Osteoblast (primary cell): ENCODE measurements at regions not wholly inside any gene's neighbourhood (a gene's known extent, or its start where the extent isn't known, plus 50 kb on each side); places are given as distances from the start of the nearest gene placed in this dataset.

Experiments
- DNase-seq: peaks from one replicate; pipeline ENCODE4 v3.0.0; 2011; ENCODE audit warnings: low spot score, mixed read lengths; ENCODE audit not compliant: insufficient read length; ENCODE audit errors: missing footprints
- H2AFZ ChIP-seq: 2 replicates; pipeline ENCODE4 v1.6.0; 2011; ENCODE audit warnings: mild to moderate bottlenecking, low read length
- H3K27ac ChIP-seq: 2 replicates; pipeline ENCODE4 v1.5.1; 2011; ENCODE audit warnings: mild to moderate bottlenecking, low read depth, low read length, moderate library complexity
- H3K27me3 ChIP-seq: 2 replicates; pipeline ENCODE4 v1.6.0; 2012; ENCODE audit warnings: mild to moderate bottlenecking, control low read depth, inconsistent platforms, low read length, moderate library complexity; ENCODE audit not compliant: insufficient read depth
- H3K36me3 ChIP-seq: 2 replicates; pipeline ENCODE4 v1.5.1; 2011; ENCODE audit warnings: mild to moderate bottlenecking, low read length, control low read depth, moderate library complexity; ENCODE audit not compliant: insufficient read depth
- H3K4me1 ChIP-seq: 2 replicates; pipeline ENCODE4 v1.5.1; 2011; ENCODE audit warnings: mild to moderate bottlenecking, low read length, control low read depth, moderate library complexity; ENCODE audit not compliant: insufficient read depth
- H3K4me2 ChIP-seq: 2 replicates; pipeline ENCODE4 v1.6.0; 2011; ENCODE audit warnings: mild to moderate bottlenecking, low read length; ENCODE audit not compliant: insufficient read depth
- H3K4me3 ChIP-seq: fragments of 200-600 bp; sonication (generic); 3 replicates; pipeline ENCODE4 v1.5.1; 2012; ENCODE audit warnings: mild to moderate bottlenecking, low read length, inconsistent platforms; ENCODE audit not compliant: insufficient read depth
- H3K79me2 ChIP-seq: 2 replicates; pipeline ENCODE4 v1.6.0; 2012; ENCODE audit warnings: mild to moderate bottlenecking, low read length, control low read depth, inconsistent platforms; ENCODE audit not compliant: insufficient read depth
- H3K9me3 ChIP-seq: 2 replicates; pipeline ENCODE4 v1.5.1; 2011; ENCODE audit warnings: low read depth, low read length, control low read depth
- H4K20me1 ChIP-seq: 2 replicates; pipeline ENCODE4 v1.6.0; 2012; ENCODE audit warnings: mild to moderate bottlenecking, low read length, control low read depth; ENCODE audit not compliant: insufficient read depth
- TF ChIP-seq, protein P1 (sequence below): IDR thresholded peaks from 2 replicates; pipeline ENCODE4 v1.5.1; 2011; ENCODE audit warnings: mild to moderate bottlenecking, low read depth, low read length, moderate library complexity; ENCODE audit errors: extremely low read depth

DNA sequence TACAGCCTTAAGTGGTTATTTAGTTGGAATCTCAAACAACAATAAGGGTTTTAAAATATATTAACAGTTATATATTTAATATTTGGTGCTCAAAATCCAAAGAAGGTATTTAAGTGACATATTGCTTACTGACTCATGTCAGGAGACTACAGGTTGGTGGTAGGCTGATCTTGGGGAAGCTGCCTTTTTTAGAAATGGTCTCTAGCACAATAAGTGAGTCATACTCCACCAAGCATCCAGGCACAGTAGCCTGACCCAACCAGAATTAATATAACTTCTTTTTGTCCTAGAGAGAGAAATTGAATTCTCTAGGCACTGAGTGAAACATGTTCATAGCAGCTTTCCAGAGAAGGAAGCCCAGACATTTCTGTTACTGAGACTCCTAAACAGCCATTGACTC is 868.5 kb upstream of the TENM4 start:
- H2AFZ ChIP-seq: no peak overlapping the region
- DNase-seq: no peak
- H3K9me3 ChIP-seq: no peaks in the 10 kb centered on the region
- no peaks in the 10 kb centered on the region for H3K4me1 ChIP-seq
- H3K79me2 ChIP-seq: no peaks in the 10 kb centered on the region
- TF ChIP-seq, protein P1, sequence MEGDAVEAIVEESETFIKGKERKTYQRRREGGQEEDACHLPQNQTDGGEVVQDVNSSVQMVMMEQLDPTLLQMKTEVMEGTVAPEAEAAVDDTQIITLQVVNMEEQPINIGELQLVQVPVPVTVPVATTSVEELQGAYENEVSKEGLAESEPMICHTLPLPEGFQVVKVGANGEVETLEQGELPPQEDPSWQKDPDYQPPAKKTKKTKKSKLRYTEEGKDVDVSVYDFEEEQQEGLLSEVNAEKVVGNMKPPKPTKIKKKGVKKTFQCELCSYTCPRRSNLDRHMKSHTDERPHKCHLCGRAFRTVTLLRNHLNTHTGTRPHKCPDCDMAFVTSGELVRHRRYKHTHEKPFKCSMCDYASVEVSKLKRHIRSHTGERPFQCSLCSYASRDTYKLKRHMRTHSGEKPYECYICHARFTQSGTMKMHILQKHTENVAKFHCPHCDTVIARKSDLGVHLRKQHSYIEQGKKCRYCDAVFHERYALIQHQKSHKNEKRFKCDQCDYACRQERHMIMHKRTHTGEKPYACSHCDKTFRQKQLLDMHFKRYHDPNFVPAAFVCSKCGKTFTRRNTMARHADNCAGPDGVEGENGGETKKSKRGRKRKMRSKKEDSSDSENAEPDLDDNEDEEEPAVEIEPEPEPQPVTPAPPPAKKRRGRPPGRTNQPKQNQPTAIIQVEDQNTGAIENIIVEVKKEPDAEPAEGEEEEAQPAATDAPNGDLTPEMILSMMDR: no peak
- no peaks in the 10 kb centered on the region for H4K20me1 ChIP-seq
- no peaks in the 10 kb centered on the region for H3K36me3 ChIP-seq
- H3K27ac ChIP-seq: no peak overlapping the region
- H3K4me3 ChIP-seq: no peak overlapping the region
- H3K4me2 ChIP-seq: no peak overlapping the region
- no peaks in the 10 kb centered on the region for H3K27me3 ChIP-seq

DNA sequence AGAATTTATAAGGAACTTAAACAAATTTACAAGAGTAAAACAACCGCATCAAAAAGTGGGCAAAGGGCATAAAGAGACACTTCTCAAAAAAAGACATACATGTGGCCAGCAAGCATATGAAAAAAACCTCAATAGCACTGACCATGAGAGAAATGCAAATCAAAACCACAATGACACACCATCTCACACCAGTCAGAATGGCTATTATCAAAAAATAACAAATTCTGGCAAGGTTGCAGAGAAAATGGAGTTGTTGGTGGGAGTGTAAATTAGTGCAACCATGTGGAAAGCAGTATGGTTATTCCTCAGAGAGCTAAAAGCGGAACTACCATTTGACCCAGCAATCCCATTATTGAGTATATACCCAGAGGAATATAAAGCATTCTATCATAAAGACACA is 866.8 kb upstream of the TENM4 start:
- DNase-seq: no peak

DNA sequence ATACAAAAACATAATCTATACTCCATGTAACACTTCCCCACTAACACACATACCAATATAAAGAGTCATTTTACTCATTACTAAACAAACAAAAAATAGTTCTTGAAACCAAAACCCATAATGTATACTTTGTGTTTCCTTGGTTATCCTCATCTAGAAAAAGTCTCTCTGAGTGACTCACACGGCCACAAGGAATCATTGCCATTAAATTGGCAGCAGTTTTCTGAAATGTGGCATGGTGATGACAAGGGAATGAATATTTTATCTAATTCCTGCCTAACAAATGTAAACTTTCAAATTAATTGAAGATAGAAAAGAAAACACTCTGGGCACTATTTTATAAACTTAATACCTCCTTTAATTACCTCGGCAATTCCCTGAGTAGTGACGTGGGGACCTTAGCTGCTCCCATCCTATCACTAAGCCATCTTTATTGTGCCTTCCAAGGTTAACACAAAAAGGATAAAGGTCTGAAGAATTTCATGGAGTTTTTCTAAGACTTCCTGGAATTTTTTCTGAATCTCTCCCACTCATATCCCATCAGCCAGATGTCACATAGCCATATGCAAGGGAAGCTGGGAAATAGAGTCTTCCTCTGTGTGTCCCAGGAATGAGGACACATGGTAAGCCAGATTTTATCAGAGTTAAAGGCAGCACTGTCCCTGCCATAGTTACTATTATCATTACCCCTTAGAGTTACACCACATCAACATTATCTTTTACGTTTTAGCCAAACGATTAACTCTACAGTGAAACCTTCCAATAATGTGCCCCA is 857.2 kb upstream of the TENM4 start:
- H3K27ac ChIP-seq: no peak overlapping the region
- H3K79me2 ChIP-seq: no peaks in the 10 kb centered on the region
- H3K4me2 ChIP-seq: no peak overlapping the region
- H4K20me1 ChIP-seq: no peaks in the 10 kb centered on the region
- H3K9me3 ChIP-seq: peaks cover 4% of the 10 kb centered on the region
- DNase-seq: peak; percentile 6
- no peak overlapping the region for H3K4me3 ChIP-seq
- TF ChIP-seq, protein P1: no peak
- H3K27me3 ChIP-seq: no peaks in the 10 kb centered on the region
- H3K36me3 ChIP-seq: no peaks in the 10 kb centered on the region
- no peaks in the 10 kb centered on the region for H3K4me1 ChIP-seq
- H2AFZ ChIP-seq: no peak overlapping the region

More for the DNA sequence above, 866.8 kb upstream of the TENM4 start:
- H3K79me2 ChIP-seq: no peaks in the 10 kb centered on the region
- no peaks in the 10 kb centered on the region for H3K4me1 ChIP-seq
- H3K4me3 ChIP-seq: no peak overlapping the region
- H4K20me1 ChIP-seq: no peaks in the 10 kb centered on the region
- TF ChIP-seq, protein P1: no peak
- no peak overlapping the region for H2AFZ ChIP-seq
- no peaks in the 10 kb centered on the region for H3K36me3 ChIP-seq
- no peaks in the 10 kb centered on the region for H3K27me3 ChIP-seq
- no peaks in the 10 kb centered on the region for H3K9me3 ChIP-seq
- no peak overlapping the region for H3K4me2 ChIP-seq
- H3K27ac ChIP-seq: no peak overlapping the region

DNA sequence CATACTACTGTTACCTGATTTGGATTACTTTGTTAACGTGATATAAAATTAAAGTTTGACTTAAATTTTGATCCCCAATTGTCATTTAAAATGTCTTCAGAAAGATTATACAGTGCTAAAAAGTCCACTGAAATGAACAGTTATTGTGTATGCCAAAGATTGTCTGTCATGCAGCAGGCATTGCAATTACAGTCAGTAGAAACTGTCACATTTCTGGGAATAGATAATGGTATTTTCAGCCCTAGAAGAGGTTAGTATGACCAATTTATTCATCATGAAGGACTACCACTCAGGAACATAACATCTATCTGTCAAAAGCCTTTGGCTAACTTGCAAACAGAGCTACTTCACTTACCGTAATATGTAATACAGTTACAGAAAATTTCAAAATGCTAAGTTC is 852.5 kb upstream of the TENM4 start:
- H3K27me3 ChIP-seq: no peaks in the 10 kb centered on the region
- no peak for DNase-seq
- H3K27ac ChIP-seq: no peak overlapping the region
- no peak overlapping the region for H3K4me3 ChIP-seq
- H3K4me1 ChIP-seq: no peaks in the 10 kb centered on the region
- no peak overlapping the region for H2AFZ ChIP-seq
- peaks cover 4% of the 10 kb centered on the region for H3K9me3 ChIP-seq
- no peaks in the 10 kb centered on the region for H4K20me1 ChIP-seq
- TF ChIP-seq, protein P1: no peak
- H3K79me2 ChIP-seq: no peaks in the 10 kb centered on the region
- no peak overlapping the region for H3K4me2 ChIP-seq
- H3K36me3 ChIP-seq: no peaks in the 10 kb centered on the region
